CD4-positive, alpha-beta T cell treated with Interleukin-4 for 4 hours (primary cell): ENCODE measurements at regions not wholly inside any gene's neighbourhood (a gene's known extent, or its start where the extent isn't known, plus 50 kb on each side); places are given as distances from the start of the nearest gene placed in this dataset.

Source experiments
- DNase-seq: peaks from one replicate; pipeline ENCODE4 v3.0.0-alpha.2; 2020

GRCh38 chr13:104871456-104871855 is 1664.0 kb downstream of the EFNB2 start:
- DNase-seq, result no peak

GRCh38 chr13:104869501-104869900 is 1666.0 kb downstream of the EFNB2 start:
- DNase-seq, result no peak

GRCh38 chr13:104868806-104869205 is 1666.7 kb downstream of the EFNB2 start:
- no peak for DNase-seq

- no peak for DNase-seq
These were observed 1679.9 kb downstream of the EFNB2 start for GRCh38 chr13:104855581-104855980.

- no peak for DNase-seq
These were observed 1680.8 kb downstream of the EFNB2 start for GRCh38 chr13:104854698-104855097.

GRCh38 chr13:104854007-104854406 is 1681.5 kb downstream of the EFNB2 start:
- DNase-seq, result no peak

GRCh38 chr13:104847922-104848321 is 1687.5 kb downstream of the EFNB2 start:
- DNase-seq, result no peak

GRCh38 chr13:104843401-104843800 is 1692.1 kb downstream of the EFNB2 start:
- no peak for DNase-seq

GRCh38 chr13:104841110-104841509 is 1694.4 kb downstream of the EFNB2 start:
- no peak for DNase-seq

- DNase-seq, result no peak
These were observed 1697.7 kb downstream of the EFNB2 start for GRCh38 chr13:104837756-104838155.

- DNase-seq, result no peak
These were observed 1702.2 kb downstream of the EFNB2 start for GRCh38 chr13:104833221-104833620.

GRCh38 chr13:104832231-104832630 is 1703.2 kb downstream of the EFNB2 start:
- DNase-seq, result no peak

- no peak for DNase-seq
These were observed 1703.6 kb downstream of the EFNB2 start for GRCh38 chr13:104831831-104832230.

- no peak for DNase-seq
These were observed 1711.8 kb downstream of the EFNB2 start for GRCh38 chr13:104823709-104824108.

GRCh38 chr13:104823071-104823470 is 1712.4 kb downstream of the EFNB2 start:
- no peak for DNase-seq

- no peak for DNase-seq
These were observed 1718.2 kb downstream of the EFNB2 start for GRCh38 chr13:104817271-104817670.

GRCh38 chr13:104816726-104817125 is 1718.7 kb downstream of the EFNB2 start:
- DNase-seq, result no peak

- DNase-seq, result no peak
These were observed 1725.2 kb downstream of the EFNB2 start for GRCh38 chr13:104810242-104810641.

- DNase-seq, result no peak
These were observed 1726.0 kb downstream of the EFNB2 start for GRCh38 chr13:104809483-104809882.

GRCh38 chr13:104805346-104805745 is 1730.1 kb downstream of the EFNB2 start:
- DNase-seq, result no peak

- no peak for DNase-seq
These were observed 1732.9 kb upstream of the SLC10A2 start for GRCh38 chr13:104799152-104799551.

- DNase-seq, result no peak
These were observed 1732.3 kb upstream of the SLC10A2 start for GRCh38 chr13:104798486-104798885.

GRCh38 chr13:104796581-104796980 is 1730.4 kb upstream of the SLC10A2 start:
- DNase-seq, result no peak

- no peak for DNase-seq
These were observed 1719.7 kb upstream of the SLC10A2 start for GRCh38 chr13:104785952-104786351.

GRCh38 chr13:104784891-104785290 is 1718.7 kb upstream of the SLC10A2 start:
- no peak for DNase-seq

GRCh38 chr13:104782741-104783140 is 1716.5 kb upstream of the SLC10A2 start:
- no peak for DNase-seq
